HEK293 (cell line): ENCODE measurements at regions not wholly inside any gene's neighbourhood (a gene's known extent, or its start where the extent isn't known, plus 50 kb on each side); places are given as distances from the start of the nearest gene placed in this dataset.

ENCODE experiments used
- ZBTB21 ChIP-seq: fragments of 450-650 bp; formaldehyde crosslinking; IDR thresholded peaks from 2 replicates; pipeline ENCODE4 v1.5.1; 2017; ENCODE audit warnings: missing biosample characterization, missing genetic modification characterization
- ZNF174 ChIP-seq: fragments of 450-650 bp; formaldehyde crosslinking; IDR thresholded peaks from 2 replicates; pipeline ENCODE4 v1.5.0; 2017; ENCODE audit warnings: missing biosample characterization, mild to moderate bottlenecking, missing genetic modification characterization
- ZNF623 ChIP-seq: fragments of 450-650 bp; formaldehyde crosslinking; IDR thresholded peaks from 2 replicates; pipeline ENCODE4 v1.5.1; 2016; ENCODE audit warnings: missing biosample characterization, missing genetic modification characterization
- TF ChIP-seq, protein P1 (sequence below): fragments of 450-650 bp; formaldehyde crosslinking; conservative IDR thresholded peaks from 2 replicates; pipeline ENCODE4 v1.5.1; 2016; ENCODE audit warnings: low read depth, missing biosample characterization, missing genetic modification characterization
- TF ChIP-seq, protein P2 (sequence below): fragments of 450-650 bp; formaldehyde crosslinking; IDR thresholded peaks from 2 replicates; pipeline ENCODE4 v1.5.1; 2016; ENCODE audit warnings: missing biosample characterization, missing genetic modification characterization

DNA sequence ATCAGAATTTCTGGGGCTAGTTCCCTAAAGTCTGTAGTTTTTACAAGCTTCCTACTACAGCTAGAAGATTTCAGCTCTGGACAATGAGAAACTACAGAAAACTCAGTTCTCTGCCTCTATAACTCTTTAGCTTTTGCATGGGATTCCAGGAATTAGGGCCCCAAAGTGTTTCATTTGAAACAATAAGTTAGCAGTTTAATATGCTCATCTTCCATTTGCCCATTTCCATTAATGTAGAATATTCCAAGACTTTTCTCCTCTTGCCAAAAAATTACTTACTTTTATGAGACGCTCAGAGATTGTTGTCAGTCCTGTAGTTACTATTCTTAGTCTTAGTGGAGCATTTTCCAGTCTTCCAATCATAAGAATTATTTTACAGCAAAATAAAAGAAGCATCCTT lies 719.9 kb downstream of the ADGRL2 start:
- TF ChIP-seq, protein P1, sequence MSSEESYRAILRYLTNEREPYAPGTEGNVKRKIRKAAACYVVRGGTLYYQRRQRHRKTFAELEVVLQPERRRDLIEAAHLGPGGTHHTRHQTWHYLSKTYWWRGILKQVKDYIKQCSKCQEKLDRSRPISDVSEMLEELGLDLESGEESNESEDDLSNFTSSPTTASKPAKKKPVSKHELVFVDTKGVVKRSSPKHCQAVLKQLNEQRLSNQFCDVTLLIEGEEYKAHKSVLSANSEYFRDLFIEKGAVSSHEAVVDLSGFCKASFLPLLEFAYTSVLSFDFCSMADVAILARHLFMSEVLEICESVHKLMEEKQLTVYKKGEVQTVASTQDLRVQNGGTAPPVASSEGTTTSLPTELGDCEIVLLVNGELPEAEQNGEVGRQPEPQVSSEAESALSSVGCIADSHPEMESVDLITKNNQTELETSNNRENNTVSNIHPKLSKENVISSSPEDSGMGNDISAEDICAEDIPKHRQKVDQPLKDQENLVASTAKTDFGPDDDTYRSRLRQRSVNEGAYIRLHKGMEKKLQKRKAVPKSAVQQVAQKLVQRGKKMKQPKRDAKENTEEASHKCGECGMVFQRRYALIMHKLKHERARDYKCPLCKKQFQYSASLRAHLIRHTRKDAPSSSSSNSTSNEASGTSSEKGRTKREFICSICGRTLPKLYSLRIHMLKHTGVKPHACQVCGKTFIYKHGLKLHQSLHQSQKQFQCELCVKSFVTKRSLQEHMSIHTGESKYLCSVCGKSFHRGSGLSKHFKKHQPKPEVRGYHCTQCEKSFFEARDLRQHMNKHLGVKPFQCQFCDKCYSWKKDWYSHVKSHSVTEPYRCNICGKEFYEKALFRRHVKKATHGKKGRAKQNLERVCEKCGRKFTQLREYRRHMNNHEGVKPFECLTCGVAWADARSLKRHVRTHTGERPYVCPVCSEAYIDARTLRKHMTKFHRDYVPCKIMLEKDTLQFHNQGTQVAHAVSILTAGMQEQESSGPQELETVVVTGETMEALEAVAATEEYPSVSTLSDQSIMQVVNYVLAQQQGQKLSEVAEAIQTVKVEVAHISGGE (tag by site-specific recombination), result no peak
- TF ChIP-seq ZNF623 (tag by site-specific recombination) (no peak), ZNF174 (tag by site-specific recombination) (no peak), ZBTB21 (tag by site-specific recombination) (no peak)
- TF ChIP-seq, protein P2, sequence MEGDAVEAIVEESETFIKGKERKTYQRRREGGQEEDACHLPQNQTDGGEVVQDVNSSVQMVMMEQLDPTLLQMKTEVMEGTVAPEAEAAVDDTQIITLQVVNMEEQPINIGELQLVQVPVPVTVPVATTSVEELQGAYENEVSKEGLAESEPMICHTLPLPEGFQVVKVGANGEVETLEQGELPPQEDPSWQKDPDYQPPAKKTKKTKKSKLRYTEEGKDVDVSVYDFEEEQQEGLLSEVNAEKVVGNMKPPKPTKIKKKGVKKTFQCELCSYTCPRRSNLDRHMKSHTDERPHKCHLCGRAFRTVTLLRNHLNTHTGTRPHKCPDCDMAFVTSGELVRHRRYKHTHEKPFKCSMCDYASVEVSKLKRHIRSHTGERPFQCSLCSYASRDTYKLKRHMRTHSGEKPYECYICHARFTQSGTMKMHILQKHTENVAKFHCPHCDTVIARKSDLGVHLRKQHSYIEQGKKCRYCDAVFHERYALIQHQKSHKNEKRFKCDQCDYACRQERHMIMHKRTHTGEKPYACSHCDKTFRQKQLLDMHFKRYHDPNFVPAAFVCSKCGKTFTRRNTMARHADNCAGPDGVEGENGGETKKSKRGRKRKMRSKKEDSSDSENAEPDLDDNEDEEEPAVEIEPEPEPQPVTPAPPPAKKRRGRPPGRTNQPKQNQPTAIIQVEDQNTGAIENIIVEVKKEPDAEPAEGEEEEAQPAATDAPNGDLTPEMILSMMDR (tag by site-specific recombination), result no peak
